GM12878 (cell line): ENCODE measurements at regions not wholly inside any gene's neighbourhood (a gene's known extent, or its start where the extent isn't known, plus 50 kb on each side); places are given as distances from the start of the nearest gene placed in this dataset.

Experiments
- ATAC-seq: fragments of 200-7000 bp; cut with Tn5 transposase; 3 replicates; pipeline ENCODE4 v1.9.1; 2020; ENCODE audit warnings: mild to moderate bottlenecking, moderate library complexity
- BruUV-seq: library from RNA; stranded (reverse); fragments of 400-500 nt; replicated peaks from 2 replicates; lab custom pipeline; 2021; lab: Mats Ljungman, UMichigan
- CTCF ChIA-PET: fragments of 300-600 bp; sonication (Branson Sonifier 250); formaldehyde crosslinking; extraction: SDS; loops from one replicate; lab custom pipeline; 2021; ENCODE audit warnings: inconsistent platforms; lab: Yijun Ruan, JAX
- POLR2A ChIA-PET: fragments of 350-600 bp; formaldehyde crosslinking; extraction: SDS; loops from one replicate; lab custom pipeline; 2021; ENCODE audit warnings: inconsistent platforms; lab: Charles Lee
- RAD21 ChIA-PET: fragments of 300-600 bp; sonication (Branson Sonifier 250); formaldehyde crosslinking; loops from one replicate; lab custom pipeline; 2023; ENCODE audit warnings: antibody characterized with exemption; ENCODE audit not compliant: unreplicated experiment; lab: Charles Lee
- SMC1A ChIA-PET: fragments of 300-600 bp; sonication (Branson Sonifier 250); formaldehyde crosslinking; loops from one replicate; lab custom pipeline; 2023; ENCODE audit not compliant: unreplicated experiment, uncharacterized antibody; lab: Charles Lee
- DNase-seq: peaks from one replicate; pipeline ENCODE4 v3.0.0-alpha.2; 2011; ENCODE audit warnings: low read depth, low spot score
- FAIRE-seq: peaks from 3 replicates; lab custom pipeline; 2011; peaks lifted over from hg19 to GRCh38; lab: Jason Lieb, UNC
- H2AFZ ChIP-seq: 2 replicates; pipeline ENCODE4 v1.6.0; 2011; ENCODE audit warnings: low read depth, low read length, control low read depth; ENCODE audit not compliant: control insufficient read depth
- H3K27ac ChIP-seq: 2 replicates; pipeline ENCODE4 v1.5.1; 2011; ENCODE audit warnings: control low read depth; ENCODE audit not compliant: control insufficient read depth, insufficient read depth
- H3K27me3 ChIP-seq, 2 experiments: replicated peaks in 1 of 2; 2 replicates each; pipeline versions ENCODE4 v1.6.0 to v1.6.1; 2011; ENCODE audit warnings: low read length in 1 of 2; ENCODE audit not compliant: control insufficient read depth in 2 of 2, insufficient read depth in 2 of 2
- H3K36me3 ChIP-seq, 2 experiments: 2 replicates each; pipeline ENCODE4 v1.5.1; 2011; ENCODE audit warnings: low read length in 1 of 2; ENCODE audit not compliant: control insufficient read depth in 2 of 2, insufficient read depth in 2 of 2
- H3K4me1 ChIP-seq: 2 replicates; pipeline ENCODE4 v1.6.1; 2011; ENCODE audit warnings: mild to moderate bottlenecking, low read length, moderate library complexity, mixed read lengths; ENCODE audit not compliant: control insufficient read depth, insufficient read depth
- H3K4me2 ChIP-seq: 2 replicates; pipeline ENCODE4 v1.6.0; 2011; ENCODE audit warnings: control low read depth; ENCODE audit not compliant: control insufficient read depth, insufficient read depth
- H3K4me3 ChIP-seq: fragments of 200-600 bp; sonication (generic); 2 replicates; pipeline ENCODE4 v1.5.1; 2016
- H3K79me2 ChIP-seq: 2 replicates; pipeline ENCODE4 v1.6.0; 2011; ENCODE audit warnings: low read length; ENCODE audit not compliant: control insufficient read depth, insufficient read depth
- H3K9ac ChIP-seq: 2 replicates; pipeline ENCODE4 v1.8.0; 2011; ENCODE audit warnings: low read length, control low read depth, mixed read lengths; ENCODE audit not compliant: control insufficient read depth, insufficient read depth
- H3K9me3 ChIP-seq: replicated peaks from 3 replicates; pipeline ENCODE4 v1.5.1; 2011; ENCODE audit warnings: mild to moderate bottlenecking, low read length; ENCODE audit not compliant: control insufficient read depth, insufficient read depth
- H4K20me1 ChIP-seq: 2 replicates; pipeline ENCODE4 v1.6.0; 2011; ENCODE audit not compliant: control insufficient read depth, insufficient read depth
- CBX3 ChIP-seq: fragments of 200-600 bp; sonication (generic); IDR thresholded peaks from 2 replicates; pipeline ENCODE4 v1.6.1; 2016; ENCODE audit warnings: low read depth, borderline replicate concordance
- CHD4 ChIP-seq: fragments of 200-600 bp; sonication (generic); IDR thresholded peaks from 2 replicates; pipeline ENCODE4 v1.6.1; 2016; ENCODE audit warnings: mild to moderate bottlenecking
- GABPA ChIP-seq: IDR thresholded peaks from 2 replicates; pipeline ENCODE4 v1.6.1; 2014; ENCODE audit warnings: antibody characterized with exemption, low read depth, mild to moderate bottlenecking, inconsistent platforms
- NBN ChIP-seq: fragments of 450-650 bp; IDR thresholded peaks from 2 replicates; pipeline ENCODE4 v1.6.1; 2016
- NFXL1 ChIP-seq: fragments of 450-650 bp; IDR thresholded peaks from 2 replicates; pipeline ENCODE4 v1.6.1; 2017; ENCODE audit warnings: antibody characterized with exemption, mild to moderate bottlenecking, borderline replicate concordance
- NFYB ChIP-seq: IDR thresholded peaks from 2 replicates; pipeline ENCODE4 v1.6.1; 2011; ENCODE audit warnings: low read depth, mild to moderate bottlenecking, low read length, improper control_type of control experiment, moderate library complexity; ENCODE audit not compliant: insufficient read depth
- POU2F2 ChIP-seq: IDR thresholded peaks from 3 replicates; pipeline ENCODE4 v1.6.1; 2011; ENCODE audit warnings: low read depth, mild to moderate bottlenecking, low read length, borderline replicate concordance
- RUNX3 ChIP-seq: IDR thresholded peaks from 2 replicates; pipeline ENCODE4 v1.6.1; 2012; ENCODE audit warnings: low read length, inconsistent platforms
- WGBS: methylation state at CpG from one replicate; pipeline ENCODE4 v1.1.6; 2016; ENCODE audit warnings: low lambda C conversion rate; ENCODE audit not compliant: insufficient replicate concordance, insufficient coverage; ENCODE audit errors: missing lambda C conversion rate; 5-methylcytosine and 5-hydroxymethylcytosine counted together
- in situ Hi-C: fragments of 300-500 bp; cut with MboI; formaldehyde crosslinking; loops from 9 replicates; pipeline ENCODE4 v1.14.3; 2018; ENCODE audit warnings: mixed read lengths
- intact Hi-C: fragments of 100-400 bp; cut with micrococcal nuclease; formaldehyde crosslinking; loops from one replicate; pipeline ENCODE4 v1.14.2; 2022; ENCODE audit not compliant: unreplicated experiment
- TF ChIP-seq, protein P1 (sequence below), 3 experiments: IDR thresholded peaks in 2 of 3; conservative IDR thresholded peaks in 1 of 3; 2 replicates each; pipeline ENCODE4 v1.5.1; 2011; ENCODE audit warnings: low read depth in 3 of 3, low read length in 3 of 3, mild to moderate bottlenecking in 3 of 3, control low read depth in 2 of 3, moderate library complexity in 2 of 3, inconsistent platforms in 1 of 3, mixed read lengths in 1 of 3; ENCODE audit not compliant: control insufficient read depth in 2 of 3, insufficient read depth in 1 of 3; ENCODE audit errors: extremely low read depth in 1 of 3
- TF ChIP-seq, protein P2 (sequence below): IDR thresholded peaks from 2 replicates; pipeline ENCODE4 v1.6.1; 2011; ENCODE audit warnings: borderline replicate concordance, low read depth, mild to moderate bottlenecking, moderate library complexity, mixed read lengths, low read length; ENCODE audit not compliant: insufficient read depth; ENCODE audit errors: extremely low read length
- TF ChIP-seq, protein P3 (sequence below): fragments of 450-650 bp; IDR thresholded peaks from 2 replicates; pipeline ENCODE4 v1.6.1; 2017; ENCODE audit warnings: mild to moderate bottlenecking, low read depth, inconsistent platforms; ENCODE audit not compliant: poor library complexity, severe bottlenecking
- TF ChIP-seq, protein P4 (sequence below): IDR thresholded peaks from 2 replicates; pipeline ENCODE4 v1.6.1; 2012; ENCODE audit warnings: improper control_type of control experiment, low read depth, low read length; ENCODE audit not compliant: insufficient replicate concordance

DNA sequence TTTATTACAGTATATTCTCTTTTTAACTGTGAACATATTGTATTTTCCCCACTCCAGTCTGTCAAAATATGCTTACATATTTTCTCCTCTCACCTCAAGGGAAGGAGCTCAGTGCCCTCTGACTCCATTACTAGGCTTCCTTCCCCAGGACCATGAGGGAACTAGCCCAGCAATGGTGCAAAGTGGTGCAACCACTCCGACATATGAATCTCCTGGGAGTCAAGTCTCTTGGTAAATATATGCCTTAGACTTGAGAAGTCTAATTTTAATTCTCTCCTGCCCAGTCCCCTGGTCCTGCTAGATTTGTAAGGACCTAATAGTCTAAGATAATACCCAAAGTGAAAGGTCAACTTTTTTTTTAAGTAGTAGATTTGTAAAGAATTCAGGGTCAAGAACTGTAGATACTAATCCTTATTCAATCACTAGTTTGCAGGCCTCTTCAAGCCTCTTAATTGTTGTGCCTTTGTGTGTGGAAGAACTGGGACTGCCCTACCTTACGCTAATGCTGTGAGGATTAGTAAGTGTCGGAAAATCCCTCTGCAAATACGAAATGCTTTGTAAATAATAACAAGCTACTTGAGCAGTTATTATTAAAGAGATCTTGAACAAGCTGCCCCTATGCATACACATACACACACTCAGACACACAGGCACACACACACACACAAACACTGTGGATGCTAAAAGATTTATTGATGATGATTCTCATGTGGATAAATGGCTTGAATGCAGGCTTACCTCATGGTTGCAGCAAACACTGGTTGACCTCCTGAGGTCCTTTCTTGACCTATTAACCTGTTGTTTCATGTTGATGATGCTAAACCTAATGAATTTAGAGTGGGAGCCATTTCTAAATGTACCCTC is 251.2 kb upstream of the PARD3B start:
- DNase-seq: no peak
- no peak overlapping the region for H2AFZ ChIP-seq
- BruUV-seq: no TSS peak
- TF ChIP-seq, protein P1, sequence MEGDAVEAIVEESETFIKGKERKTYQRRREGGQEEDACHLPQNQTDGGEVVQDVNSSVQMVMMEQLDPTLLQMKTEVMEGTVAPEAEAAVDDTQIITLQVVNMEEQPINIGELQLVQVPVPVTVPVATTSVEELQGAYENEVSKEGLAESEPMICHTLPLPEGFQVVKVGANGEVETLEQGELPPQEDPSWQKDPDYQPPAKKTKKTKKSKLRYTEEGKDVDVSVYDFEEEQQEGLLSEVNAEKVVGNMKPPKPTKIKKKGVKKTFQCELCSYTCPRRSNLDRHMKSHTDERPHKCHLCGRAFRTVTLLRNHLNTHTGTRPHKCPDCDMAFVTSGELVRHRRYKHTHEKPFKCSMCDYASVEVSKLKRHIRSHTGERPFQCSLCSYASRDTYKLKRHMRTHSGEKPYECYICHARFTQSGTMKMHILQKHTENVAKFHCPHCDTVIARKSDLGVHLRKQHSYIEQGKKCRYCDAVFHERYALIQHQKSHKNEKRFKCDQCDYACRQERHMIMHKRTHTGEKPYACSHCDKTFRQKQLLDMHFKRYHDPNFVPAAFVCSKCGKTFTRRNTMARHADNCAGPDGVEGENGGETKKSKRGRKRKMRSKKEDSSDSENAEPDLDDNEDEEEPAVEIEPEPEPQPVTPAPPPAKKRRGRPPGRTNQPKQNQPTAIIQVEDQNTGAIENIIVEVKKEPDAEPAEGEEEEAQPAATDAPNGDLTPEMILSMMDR (IDR thresholded peaks at IDR 0.05 in 2 of 3, conservative IDR thresholded peaks at IDR 0.05 in 1 of 3; ENCODE audit: control insufficient read depth in 2 of 3, extremely low read depth in 1 of 3, insufficient read depth in 1 of 3, low read depth in 3 of 3, low read length in 3 of 3): no peak
- TF ChIP-seq RUNX3: no peak
- TF ChIP-seq POU2F2: no peak
- TF ChIP-seq, protein P2, sequence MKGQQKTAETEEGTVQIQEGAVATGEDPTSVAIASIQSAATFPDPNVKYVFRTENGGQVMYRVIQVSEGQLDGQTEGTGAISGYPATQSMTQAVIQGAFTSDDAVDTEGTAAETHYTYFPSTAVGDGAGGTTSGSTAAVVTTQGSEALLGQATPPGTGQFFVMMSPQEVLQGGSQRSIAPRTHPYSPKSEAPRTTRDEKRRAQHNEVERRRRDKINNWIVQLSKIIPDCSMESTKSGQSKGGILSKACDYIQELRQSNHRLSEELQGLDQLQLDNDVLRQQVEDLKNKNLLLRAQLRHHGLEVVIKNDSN: no peak
- no peak for TF ChIP-seq NFXL1
- TF ChIP-seq CBX3: no peak
- TF ChIP-seq, protein P3, sequence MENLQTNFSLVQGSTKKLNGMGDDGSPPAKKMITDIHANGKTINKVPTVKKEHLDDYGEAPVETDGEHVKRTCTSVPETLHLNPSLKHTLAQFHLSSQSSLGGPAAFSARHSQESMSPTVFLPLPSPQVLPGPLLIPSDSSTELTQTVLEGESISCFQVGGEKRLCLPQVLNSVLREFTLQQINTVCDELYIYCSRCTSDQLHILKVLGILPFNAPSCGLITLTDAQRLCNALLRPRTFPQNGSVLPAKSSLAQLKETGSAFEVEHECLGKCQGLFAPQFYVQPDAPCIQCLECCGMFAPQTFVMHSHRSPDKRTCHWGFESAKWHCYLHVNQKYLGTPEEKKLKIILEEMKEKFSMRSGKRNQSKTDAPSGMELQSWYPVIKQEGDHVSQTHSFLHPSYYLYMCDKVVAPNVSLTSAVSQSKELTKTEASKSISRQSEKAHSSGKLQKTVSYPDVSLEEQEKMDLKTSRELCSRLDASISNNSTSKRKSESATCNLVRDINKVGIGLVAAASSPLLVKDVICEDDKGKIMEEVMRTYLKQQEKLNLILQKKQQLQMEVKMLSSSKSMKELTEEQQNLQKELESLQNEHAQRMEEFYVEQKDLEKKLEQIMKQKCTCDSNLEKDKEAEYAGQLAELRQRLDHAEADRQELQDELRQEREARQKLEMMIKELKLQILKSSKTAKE: no peak
- no peak for TF ChIP-seq NBN
- no peak for TF ChIP-seq GABPA
- TF ChIP-seq NFYB: no peak
- no peak for TF ChIP-seq CHD4
- TF ChIP-seq, protein P4, sequence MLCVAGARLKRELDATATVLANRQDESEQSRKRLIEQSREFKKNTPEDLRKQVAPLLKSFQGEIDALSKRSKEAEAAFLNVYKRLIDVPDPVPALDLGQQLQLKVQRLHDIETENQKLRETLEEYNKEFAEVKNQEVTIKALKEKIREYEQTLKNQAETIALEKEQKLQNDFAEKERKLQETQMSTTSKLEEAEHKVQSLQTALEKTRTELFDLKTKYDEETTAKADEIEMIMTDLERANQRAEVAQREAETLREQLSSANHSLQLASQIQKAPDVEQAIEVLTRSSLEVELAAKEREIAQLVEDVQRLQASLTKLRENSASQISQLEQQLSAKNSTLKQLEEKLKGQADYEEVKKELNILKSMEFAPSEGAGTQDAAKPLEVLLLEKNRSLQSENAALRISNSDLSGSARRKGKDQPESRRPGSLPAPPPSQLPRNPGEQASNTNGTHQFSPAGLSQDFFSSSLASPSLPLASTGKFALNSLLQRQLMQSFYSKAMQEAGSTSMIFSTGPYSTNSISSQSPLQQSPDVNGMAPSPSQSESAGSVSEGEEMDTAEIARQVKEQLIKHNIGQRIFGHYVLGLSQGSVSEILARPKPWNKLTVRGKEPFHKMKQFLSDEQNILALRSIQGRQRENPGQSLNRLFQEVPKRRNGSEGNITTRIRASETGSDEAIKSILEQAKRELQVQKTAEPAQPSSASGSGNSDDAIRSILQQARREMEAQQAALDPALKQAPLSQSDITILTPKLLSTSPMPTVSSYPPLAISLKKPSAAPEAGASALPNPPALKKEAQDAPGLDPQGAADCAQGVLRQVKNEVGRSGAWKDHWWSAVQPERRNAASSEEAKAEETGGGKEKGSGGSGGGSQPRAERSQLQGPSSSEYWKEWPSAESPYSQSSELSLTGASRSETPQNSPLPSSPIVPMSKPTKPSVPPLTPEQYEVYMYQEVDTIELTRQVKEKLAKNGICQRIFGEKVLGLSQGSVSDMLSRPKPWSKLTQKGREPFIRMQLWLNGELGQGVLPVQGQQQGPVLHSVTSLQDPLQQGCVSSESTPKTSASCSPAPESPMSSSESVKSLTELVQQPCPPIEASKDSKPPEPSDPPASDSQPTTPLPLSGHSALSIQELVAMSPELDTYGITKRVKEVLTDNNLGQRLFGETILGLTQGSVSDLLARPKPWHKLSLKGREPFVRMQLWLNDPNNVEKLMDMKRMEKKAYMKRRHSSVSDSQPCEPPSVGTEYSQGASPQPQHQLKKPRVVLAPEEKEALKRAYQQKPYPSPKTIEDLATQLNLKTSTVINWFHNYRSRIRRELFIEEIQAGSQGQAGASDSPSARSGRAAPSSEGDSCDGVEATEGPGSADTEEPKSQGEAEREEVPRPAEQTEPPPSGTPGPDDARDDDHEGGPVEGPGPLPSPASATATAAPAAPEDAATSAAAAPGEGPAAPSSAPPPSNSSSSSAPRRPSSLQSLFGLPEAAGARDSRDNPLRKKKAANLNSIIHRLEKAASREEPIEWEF: no peak

More for the DNA sequence above, 251.2 kb upstream of the PARD3B start:
- no peak overlapping the region for H3K27ac ChIP-seq
- no peaks in the 10 kb centered on the region for H4K20me1 ChIP-seq
- H3K27me3 ChIP-seq: no peaks in the 10 kb centered on the region
- ChIA-PET RAD21 (no interaction called here), SMC1A (interaction anchor here (0.6 to 1.3 kb wide), 3 partner anchors 10 to 450 kb away, joined by 3 to 5 read pairs (median 3); no protein-coding TSS in a partner anchor), POLR2A (no interaction called here), CTCF (interaction anchor here (0.6 to 1.3 kb wide), 2 partner anchors 10 to 688 kb away, joined by 3 to 4 read pairs; no protein-coding TSS in a partner anchor)
- no peak overlapping the region for H3K9ac ChIP-seq
- 11% methylated on average over 4 of the region's 4 CpGs for WGBS
- no peak overlapping the region for H3K4me3 ChIP-seq
- H3K4me1 ChIP-seq: no peaks in the 10 kb centered on the region
- H3K79me2 ChIP-seq: no peaks in the 10 kb centered on the region
- in situ Hi-C loops (no loop called here), intact Hi-C loops (no loop called here)
- H3K4me2 ChIP-seq: no peak overlapping the region
- no peaks in the 10 kb centered on the region for H3K36me3 ChIP-seq
- no peaks in the 10 kb centered on the region for H3K9me3 ChIP-seq
- no peak for ATAC-seq
- no peak for FAIRE-seq
